ENCODE measurements at regions not wholly inside any gene's neighbourhood (a gene's known extent, or its start where the extent isn't known, plus 50 kb on each side); places are given as distances from the start of the nearest gene placed in this dataset.
"Not testable (repeated sequence)": the region's sequence is repeated elsewhere in the genome, so short reads cannot be mapped to it uniquely, and the experiment has no call there.

GRCh38 chr10:60525716-60526585, 136.3 kb upstream of the ANK3 start:
- no peak overlapping the region for H3K9ac ChIP-seq (ENCODE audit: low read length)
- no peak overlapping the region for H2AFZ ChIP-seq (ENCODE audit: low read depth, low read length)
- TF ChIP-seq EZH2phosphoT487 (IDR thresholded peaks at IDR 0.05; ENCODE audit: low read depth), result no peak
- TF ChIP-seq, protein P1, sequence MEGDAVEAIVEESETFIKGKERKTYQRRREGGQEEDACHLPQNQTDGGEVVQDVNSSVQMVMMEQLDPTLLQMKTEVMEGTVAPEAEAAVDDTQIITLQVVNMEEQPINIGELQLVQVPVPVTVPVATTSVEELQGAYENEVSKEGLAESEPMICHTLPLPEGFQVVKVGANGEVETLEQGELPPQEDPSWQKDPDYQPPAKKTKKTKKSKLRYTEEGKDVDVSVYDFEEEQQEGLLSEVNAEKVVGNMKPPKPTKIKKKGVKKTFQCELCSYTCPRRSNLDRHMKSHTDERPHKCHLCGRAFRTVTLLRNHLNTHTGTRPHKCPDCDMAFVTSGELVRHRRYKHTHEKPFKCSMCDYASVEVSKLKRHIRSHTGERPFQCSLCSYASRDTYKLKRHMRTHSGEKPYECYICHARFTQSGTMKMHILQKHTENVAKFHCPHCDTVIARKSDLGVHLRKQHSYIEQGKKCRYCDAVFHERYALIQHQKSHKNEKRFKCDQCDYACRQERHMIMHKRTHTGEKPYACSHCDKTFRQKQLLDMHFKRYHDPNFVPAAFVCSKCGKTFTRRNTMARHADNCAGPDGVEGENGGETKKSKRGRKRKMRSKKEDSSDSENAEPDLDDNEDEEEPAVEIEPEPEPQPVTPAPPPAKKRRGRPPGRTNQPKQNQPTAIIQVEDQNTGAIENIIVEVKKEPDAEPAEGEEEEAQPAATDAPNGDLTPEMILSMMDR (IDR thresholded peaks at IDR 0.05; ENCODE audit: low read depth, low read length), result no peak
- no peaks in the 10 kb centered on the region for H3K36me3 ChIP-seq (replicated peaks; ENCODE audit: low read depth, low read length)
- no peaks in the 10 kb centered on the region for H3K9me3 ChIP-seq (ENCODE audit: insufficient read depth, low read length)
- no peak overlapping the region for H3K27ac ChIP-seq (ENCODE audit: low read length)
- H3K79me2 ChIP-seq (ENCODE audit: low read length), result no peaks in the 10 kb centered on the region
- no peaks in the 10 kb centered on the region for H3K4me1 ChIP-seq (ENCODE audit: low read length)
- no peaks in the 10 kb centered on the region for H3K27me3 ChIP-seq (ENCODE audit: low read depth, low read length)
- no peak overlapping the region for H3K4me3 ChIP-seq (ENCODE audit: low read length)
- H3K4me2 ChIP-seq (ENCODE audit: low read length), result no peak overlapping the region
- no peaks in the 10 kb centered on the region for H4K20me1 ChIP-seq (ENCODE audit: insufficient read depth, low read length)

- Histone ChIP-seq H4K20me1 (ENCODE audit: insufficient read depth, low read length) (no peaks in the 10 kb centered on the region), H3K36me3 (replicated peaks; ENCODE audit: low read depth, low read length) (no peaks in the 10 kb centered on the region), H3K79me2 (ENCODE audit: low read length) (no peaks in the 10 kb centered on the region), H3K4me3 (ENCODE audit: low read length) (no peak overlapping the region), H3K4me1 (ENCODE audit: low read length) (no peaks in the 10 kb centered on the region), H3K9me3 (ENCODE audit: insufficient read depth, low read length) (no peaks in the 10 kb centered on the region), H3K27ac (ENCODE audit: low read length) (no peak overlapping the region), H3K27me3 (ENCODE audit: low read depth, low read length) (no peaks in the 10 kb centered on the region), H2AFZ (ENCODE audit: low read depth, low read length) (no peak overlapping the region), H3K9ac (ENCODE audit: low read length) (no peak overlapping the region), H3K4me2 (ENCODE audit: low read length) (no peak overlapping the region)
- TF ChIP-seq EZH2phosphoT487 (IDR thresholded peaks at IDR 0.05; ENCODE audit: low read depth), result no peak
- TF ChIP-seq, protein P1 (IDR thresholded peaks at IDR 0.05; ENCODE audit: low read depth, low read length), result no peak
Measured at GRCh38 chr10:60524541-60524940, 134.9 kb upstream of the ANK3 start.

DNA sequence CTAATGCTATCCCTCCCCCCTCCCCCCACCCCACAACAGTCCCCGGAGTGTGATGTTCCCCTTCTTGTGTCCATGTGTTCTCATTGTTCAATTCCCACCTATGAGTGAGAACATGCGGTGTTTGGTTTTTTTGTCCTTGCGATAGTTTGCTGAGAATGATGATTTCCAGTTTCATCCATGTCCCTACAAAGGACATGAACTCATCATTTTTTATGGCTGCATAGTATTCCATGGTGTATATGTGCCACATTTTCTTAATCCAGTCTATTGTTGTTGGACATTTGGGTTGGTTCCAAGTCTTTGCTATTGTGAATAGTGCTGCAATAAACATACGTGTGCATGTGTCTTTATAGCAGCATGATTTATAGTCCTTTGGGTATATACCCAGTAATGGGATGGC, 133.7 kb upstream of the ANK3 start:
- not testable (repeated sequence) for H3K4me3 ChIP-seq (ENCODE audit: low read length); H3K27me3 ChIP-seq (ENCODE audit: low read depth, low read length); H2AFZ ChIP-seq (ENCODE audit: low read depth, low read length); H3K9ac ChIP-seq (ENCODE audit: low read length); H3K79me2 ChIP-seq (ENCODE audit: low read length); H3K27ac ChIP-seq (ENCODE audit: low read length); H4K20me1 ChIP-seq (ENCODE audit: insufficient read depth, low read length); H3K4me2 ChIP-seq (ENCODE audit: low read length); H3K4me1 ChIP-seq (ENCODE audit: low read length); H3K9me3 ChIP-seq (ENCODE audit: insufficient read depth, low read length); H3K36me3 ChIP-seq (replicated peaks; ENCODE audit: low read depth, low read length)

- Histone ChIP-seq H3K27ac (ENCODE audit: low read length) (no peak overlapping the region), H3K9me3 (ENCODE audit: insufficient read depth, low read length) (no peaks in the 10 kb centered on the region), H3K27me3 (ENCODE audit: low read depth, low read length) (no peaks in the 10 kb centered on the region), H3K4me2 (ENCODE audit: low read length) (no peak overlapping the region), H3K79me2 (ENCODE audit: low read length) (no peaks in the 10 kb centered on the region), H2AFZ (ENCODE audit: low read depth, low read length) (no peak overlapping the region), H3K4me3 (ENCODE audit: low read length) (no peak overlapping the region), H3K9ac (ENCODE audit: low read length) (no peak overlapping the region), H4K20me1 (ENCODE audit: insufficient read depth, low read length) (no peaks in the 10 kb centered on the region), H3K4me1 (ENCODE audit: low read length) (no peaks in the 10 kb centered on the region), H3K36me3 (replicated peaks; ENCODE audit: low read depth, low read length) (no peaks in the 10 kb centered on the region)
- TF ChIP-seq EZH2phosphoT487 (IDR thresholded peaks at IDR 0.05; ENCODE audit: low read depth), result no peak
- TF ChIP-seq, protein P1 (IDR thresholded peaks at IDR 0.05; ENCODE audit: low read depth, low read length), result no peak
Measured at GRCh38 chr10:60522617-60523016, 132.9 kb upstream of the ANK3 start.
